ENCODE measurements at regions not wholly inside any gene's neighbourhood (a gene's known extent, or its start where the extent isn't known, plus 50 kb on each side); places are given as distances from the start of the nearest gene placed in this dataset.

GRCh38 chr16:48442379-48442778, 57.2 kb upstream of the SIAH1 start:
- DNase-seq: no peak
- intact Hi-C loops (cut with DNase I): no loop called here

- intact Hi-C loops (cut with DNase I): no loop called here
- no peak for DNase-seq
Measured at GRCh38 chr16:48441863-48442279, 56.7 kb upstream of the SIAH1 start.

GRCh38 chr16:48441106-48441505, 55.9 kb upstream of the SIAH1 start:
- DNase-seq: no peak
- intact Hi-C loops (cut with DNase I): no loop called here

GRCh38 chr16:48438414-48438813, 53.2 kb upstream of the SIAH1 start:
- DNase-seq: no peak
- intact Hi-C loops (cut with DNase I): no loop called here

- DNase-seq: peak in 2 of 42 donors; percentile 4 to 15
- intact Hi-C loops (cut with DNase I): no loop called here
Measured at GRCh38 chr16:48435906-48436305, 50.7 kb upstream of the SIAH1 start.

GRCh38 chr16:48435318-48435680, 50.1 kb upstream of the SIAH1 start:
- DNase-seq: peak in 1 of 42 donors; percentile 51
- intact Hi-C loops (cut with DNase I): no loop called here
